ENCODE measurements at regions not wholly inside any gene's neighbourhood (a gene's known extent, or its start where the extent isn't known, plus 50 kb on each side); places are given as distances from the start of the nearest gene placed in this dataset.

DNA sequence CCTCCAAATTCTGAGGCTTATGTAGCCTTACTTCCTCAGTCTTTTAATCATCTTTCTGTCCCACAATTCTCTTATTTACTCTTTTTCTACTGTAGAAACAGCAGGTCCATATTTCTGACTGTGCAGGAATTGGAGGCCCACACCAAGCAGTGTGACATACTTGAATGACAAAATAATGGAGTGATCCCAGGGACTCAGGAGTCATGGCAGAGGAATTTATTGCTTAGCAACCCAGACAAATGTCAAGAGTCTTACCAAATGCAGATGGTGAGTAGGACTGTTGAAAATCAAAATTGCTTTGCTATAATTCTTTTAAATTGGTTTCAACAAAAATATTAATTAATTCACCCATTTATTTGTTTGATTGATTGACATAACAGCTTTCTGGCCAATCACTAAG lies 59.9 kb downstream of the HTR1B start:
- peak; percentile 57 for DNase-seq (ENCODE audit: low spot score)

DNA sequence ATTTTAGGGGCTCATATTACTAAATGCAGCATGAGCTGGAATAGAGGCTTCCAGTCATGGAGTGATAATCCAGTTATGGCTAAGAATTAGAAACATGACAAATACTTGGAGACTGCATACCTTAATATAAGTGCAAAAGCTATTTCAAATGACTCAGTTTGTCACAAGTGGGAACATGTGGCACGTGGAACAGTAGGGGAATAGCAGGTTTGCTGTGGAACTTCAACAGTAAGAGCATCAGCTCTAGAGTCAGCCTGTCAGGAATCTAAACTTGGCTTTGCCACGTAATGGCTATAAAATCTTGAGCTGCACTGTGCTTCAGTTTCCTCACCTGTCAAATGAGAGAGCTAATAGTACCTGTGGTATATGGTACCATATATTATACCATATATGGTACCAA lies 62.1 kb downstream of the HTR1B start:
- no peak for DNase-seq (ENCODE audit: low spot score)

DNA sequence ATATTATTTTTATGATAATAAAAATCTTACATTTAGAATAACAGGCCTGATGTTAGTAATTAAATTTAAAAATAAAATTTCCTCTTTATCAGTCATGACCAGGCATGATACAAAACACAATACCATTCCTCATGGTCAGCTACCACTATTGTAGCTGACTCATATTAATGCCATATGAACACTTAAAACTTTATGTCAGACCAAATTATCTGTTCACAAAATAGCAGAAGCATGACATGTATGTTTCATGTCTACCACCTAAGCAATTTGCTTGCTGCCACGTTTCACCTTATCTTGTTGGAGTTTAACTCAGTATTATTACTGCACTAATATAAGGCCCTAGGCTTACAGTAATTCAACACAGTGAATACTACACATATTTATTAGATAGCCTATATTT lies 65.7 kb downstream of the HTR1B start:
- DNase-seq (ENCODE audit: low spot score), result no peak

DNA sequence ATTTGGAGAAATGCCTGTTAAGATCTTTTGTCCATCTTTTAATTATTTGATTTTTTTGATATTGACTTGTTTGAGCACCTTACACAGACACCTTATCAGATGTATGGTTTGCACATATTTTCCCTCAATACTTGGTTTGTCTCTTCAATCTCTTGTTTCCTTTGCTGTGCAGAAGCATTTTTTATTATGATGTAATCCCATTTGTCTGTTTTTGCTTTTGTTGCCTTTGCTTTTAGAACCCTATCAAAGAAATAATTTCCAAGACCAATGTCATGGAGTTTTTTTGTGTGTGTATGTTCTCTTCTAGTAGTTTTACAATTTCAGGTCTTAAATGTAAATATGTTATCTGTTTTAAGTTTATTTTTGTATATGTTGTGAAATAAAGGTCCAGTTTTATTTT lies 73.9 kb downstream of the HTR1B start:
- DNase-seq (ENCODE audit: low spot score), result no peak

DNA sequence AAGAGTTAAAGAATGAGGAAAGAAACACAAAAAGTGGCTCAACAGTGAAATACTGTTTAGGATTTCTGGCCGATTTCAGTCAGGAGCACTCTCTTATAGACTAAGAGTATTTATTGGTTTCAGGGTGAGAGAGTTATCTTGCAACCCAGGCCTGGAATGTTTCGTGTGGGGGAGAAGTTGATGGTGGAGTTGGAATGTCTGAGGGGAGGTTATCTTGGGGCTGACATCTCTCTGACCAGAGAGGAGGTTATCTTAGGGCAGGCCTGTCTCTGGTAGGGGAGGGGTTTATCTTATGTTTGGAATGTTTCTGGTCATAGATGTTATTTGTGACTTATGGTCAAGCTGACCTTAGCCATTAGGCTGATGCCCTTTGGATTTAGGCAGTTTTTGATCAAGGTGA lies 80.3 kb downstream of the HTR1B start:
- DNase-seq (ENCODE audit: low spot score), result no peak

DNA sequence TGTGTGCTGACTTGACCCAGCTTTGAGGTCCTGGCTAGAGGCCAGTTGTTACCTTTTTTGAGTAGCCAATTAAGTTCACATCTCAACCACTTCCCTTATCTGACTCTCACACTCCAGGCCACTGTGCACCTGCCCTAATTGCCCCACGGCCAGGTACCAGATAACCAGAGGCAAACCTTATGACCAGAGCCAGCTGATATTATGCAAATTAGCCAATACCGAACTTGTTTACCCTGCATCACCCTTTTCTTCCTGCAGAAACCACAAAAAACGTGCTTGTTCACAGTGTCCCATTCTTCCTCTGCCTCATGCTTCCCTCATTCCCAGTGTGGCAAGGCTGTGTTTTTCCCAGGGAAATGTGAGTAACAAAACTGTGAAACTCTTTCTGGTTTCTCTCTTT lies 89.3 kb downstream of the HTR1B start:
- no peak for DNase-seq (ENCODE audit: low spot score)

DNA sequence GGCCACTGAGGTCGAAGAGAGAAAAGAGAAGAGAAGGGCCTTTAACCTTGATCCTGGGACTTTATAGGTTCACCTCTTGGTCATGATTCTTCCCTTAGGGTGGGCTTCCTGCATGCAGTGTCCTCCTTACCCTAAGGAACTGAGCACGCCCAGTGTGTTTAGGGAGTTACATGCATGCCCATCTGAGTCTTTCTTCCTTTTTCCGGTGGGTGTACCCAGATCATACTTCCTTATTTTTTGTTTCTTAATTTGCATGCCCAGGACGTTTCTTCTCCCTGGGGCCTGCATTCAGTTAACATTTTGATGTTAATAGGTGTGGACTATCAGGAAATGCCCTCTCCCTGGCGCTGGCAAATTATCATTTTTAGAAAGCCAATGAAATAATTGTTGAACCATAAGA lies 91.5 kb downstream of the HTR1B start:
- no peak for DNase-seq (ENCODE audit: low spot score)

DNA sequence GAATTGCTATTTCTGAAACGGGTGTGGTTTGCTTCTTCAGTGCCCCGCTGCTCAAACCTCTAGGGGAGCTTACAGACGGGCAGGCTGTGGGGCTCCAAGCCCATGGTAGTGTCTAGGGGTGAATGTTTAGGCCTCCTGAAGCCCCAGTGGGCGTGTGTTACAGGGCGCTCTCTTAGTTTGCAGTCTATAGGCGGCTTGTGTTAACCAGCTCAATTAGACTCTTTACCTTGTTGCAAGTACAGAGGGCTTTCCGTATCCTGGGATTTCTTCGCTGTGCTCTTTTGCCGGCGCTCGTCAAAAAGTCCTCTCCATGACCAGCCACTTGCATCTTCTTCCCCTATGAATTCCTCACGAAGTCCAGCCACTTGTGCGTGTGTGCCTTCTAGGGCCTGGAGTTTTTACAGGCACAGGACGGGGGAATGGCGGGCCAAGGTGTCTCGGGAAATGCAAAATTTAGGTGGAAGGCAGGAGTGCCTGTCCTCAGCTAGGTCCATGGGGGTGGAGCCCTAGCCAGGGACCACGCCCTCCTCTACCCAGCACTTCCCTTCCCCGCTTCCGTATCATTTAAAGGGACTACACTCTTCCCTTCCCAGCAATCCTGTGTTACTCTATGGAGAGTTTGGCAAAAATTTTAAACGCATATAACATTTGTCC lies 94.5 kb downstream of the HTR1B start:
- no peak for DNase-seq (ENCODE audit: low spot score)

DNA sequence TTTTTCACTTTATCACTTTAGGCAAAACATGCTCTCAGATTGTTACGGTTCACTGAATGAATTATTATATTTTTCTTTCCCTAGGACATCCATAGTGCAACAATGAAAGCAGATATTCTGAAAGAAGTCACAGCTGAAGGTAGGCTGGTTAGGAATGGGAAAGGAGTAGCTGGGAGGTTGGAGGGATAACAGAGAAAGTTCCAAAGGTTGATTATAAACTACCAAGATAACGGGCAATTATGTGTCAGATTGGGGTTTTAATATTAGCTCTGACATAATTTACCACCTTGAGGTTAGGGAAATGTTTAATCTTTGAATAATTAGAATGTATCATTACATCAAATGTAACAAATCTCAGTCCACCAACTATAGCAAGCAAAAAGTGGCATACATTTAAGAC lies 96.5 kb downstream of the HTR1B start:
- DNase-seq (ENCODE audit: low spot score), result no peak

DNA sequence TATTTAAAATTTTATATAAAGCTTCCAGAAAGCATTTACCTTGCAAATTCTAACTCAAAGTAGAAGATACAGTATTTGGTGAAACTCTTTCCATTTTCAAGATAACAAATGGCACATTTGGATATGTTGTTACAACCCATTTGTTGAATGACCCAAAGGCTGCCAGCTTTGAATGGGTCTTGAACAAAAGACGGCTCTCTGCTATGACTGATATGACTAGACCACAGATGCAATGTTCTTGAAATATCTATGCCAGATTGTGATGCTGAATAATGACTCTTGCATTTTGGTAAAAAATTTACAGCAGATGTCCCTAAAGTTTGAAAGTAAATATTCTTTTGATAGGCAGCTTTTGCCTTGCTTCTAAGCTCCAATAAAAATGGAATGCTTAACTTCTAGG lies 99.6 kb downstream of the HTR1B start:
- no peak for DNase-seq (ENCODE audit: low spot score)

DNA sequence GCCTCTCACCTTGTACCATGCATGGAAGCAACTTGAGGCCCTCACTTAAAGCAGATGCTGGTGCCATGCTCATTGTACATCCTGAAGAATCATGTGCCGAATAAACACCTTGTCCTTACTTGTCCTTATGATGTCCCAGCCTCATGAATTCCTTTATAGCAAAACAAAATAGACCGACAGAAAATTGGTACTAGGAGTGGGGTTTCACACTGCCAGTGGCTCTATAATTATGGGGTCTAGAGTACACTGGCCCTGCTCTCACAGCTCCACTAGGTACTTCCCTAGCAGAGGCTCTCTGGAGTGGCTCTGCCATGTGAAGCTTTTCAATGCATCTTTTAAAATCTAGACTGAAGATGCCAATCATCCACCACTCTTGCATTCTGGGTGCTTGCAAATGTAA lies 101.2 kb downstream of the HTR1B start:
- no peak for DNase-seq (ENCODE audit: low spot score)

DNA sequence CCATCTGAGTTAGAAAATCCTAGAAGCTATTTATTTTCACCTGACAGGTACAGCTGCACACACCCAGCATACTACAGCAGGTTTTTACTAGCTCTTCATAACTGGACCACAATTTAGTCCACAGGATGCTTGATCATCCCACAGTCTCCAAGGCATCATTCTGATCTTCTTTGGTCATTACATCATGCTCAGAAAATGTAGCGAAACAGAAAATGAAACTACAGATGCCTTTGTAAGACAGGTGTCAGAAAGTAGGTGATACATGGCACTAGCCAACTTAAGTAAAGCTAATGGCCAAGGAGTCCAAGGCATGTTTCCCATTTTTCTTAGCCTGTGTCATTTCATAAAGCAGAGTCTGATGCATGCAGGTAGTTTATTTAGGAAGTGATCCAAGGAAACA lies 102.3 kb downstream of the HTR1B start:
- DNase-seq (ENCODE audit: low spot score), result no peak

DNA sequence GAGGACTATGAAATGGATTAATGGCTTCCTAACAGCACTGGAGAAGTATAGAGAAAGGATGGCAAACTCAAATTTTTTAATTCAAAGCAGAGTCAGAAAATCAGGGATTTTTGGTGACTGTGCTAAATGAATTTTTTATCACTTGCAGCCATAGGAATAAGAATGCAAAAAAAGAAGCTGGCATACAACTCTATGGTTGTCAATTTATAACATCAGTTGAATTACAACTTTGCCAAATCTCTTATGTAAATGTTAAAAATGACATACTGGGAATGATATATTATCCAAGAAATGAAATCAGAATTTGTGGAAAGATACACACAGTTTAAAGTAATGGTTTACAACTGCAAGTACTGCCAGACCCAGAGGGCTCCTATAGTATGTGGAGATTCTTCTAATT lies 106.5 kb downstream of the HTR1B start:
- DNase-seq (ENCODE audit: low spot score), result no peak

DNA sequence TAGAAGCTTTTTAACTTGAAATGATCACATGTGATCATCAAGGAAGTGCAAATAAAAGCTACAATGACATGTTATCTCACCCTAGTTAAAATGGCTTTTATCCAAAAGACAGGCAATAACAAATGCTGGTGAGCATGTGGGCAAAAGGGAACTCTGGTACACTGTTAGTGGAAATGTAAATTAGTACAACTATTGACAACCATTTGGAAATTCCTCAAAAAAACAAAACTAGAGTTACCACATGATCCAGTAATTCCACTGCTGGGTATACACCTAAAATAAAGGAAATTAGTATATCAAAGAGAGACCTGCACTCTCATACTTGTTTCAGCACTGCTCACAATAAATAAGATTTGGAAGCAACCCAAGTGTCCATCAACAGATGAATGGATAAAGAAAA lies 108.7 kb downstream of the HTR1B start:
- no peak for DNase-seq (ENCODE audit: low spot score)

DNA sequence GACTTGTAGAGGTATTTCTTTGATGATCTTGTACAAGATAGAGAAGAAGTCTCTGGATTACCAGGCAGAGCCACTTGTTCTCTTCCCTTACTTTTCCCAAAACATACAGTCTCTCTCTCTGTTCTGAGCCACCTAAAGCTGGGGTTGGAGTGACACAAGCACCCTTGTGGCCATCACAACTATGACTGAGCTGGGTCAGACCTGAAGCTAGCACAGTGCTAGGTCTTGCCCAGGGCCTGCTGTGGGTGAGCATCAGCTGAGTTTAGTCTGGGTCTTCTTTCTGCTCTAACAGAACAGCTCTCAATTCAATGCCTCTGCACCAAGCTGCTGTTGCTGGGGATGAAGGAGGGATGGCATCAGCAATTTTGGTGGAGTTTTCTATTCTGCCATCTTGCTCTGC lies 110.2 kb downstream of the HTR1B start:
- DNase-seq (ENCODE audit: low spot score), result no peak

DNA sequence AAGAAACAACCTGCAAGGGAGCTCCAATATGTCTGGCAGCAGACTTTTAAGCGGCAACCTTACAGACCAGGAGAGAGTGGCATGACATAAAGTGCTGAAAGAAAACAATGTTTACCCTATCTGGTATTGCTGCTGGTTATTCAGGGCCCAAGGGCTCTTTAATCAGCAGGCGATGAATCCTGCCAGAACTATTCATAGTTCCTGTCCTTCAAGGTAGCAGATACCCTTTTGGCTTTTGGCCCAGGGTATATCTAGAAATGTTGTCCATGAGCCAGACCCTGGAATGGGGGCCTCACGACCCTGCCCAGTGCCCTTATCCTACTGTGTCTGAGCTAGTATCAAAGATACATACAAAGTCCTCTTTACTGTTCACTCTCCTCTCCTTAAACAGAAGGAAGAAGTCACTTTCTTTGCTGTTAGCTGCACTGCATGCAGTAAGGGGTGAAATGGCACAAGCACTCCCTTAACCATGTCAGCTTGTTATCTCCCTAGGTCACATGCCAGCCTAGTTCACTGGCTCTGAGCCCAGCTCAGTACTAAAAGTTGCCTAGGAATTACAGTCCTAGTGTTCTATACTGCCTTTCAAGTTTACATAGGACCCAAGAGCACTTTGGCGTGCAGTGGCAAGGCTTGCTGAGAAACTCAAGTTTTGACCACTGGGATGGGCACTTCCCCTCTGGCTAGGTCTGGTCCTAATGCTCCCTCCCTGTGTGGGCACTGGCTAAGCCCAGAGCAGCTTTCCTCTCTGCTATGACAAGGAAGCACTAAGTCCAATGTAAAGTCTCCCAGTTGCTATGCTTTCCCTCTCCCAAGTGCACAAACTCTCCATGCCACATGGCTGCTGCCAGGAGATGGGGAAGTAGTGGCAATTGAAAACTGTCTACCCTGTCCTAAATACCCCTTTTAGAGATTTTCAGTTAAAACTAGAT lies 122.0 kb downstream of the HTR1B start:
- no peak for DNase-seq (ENCODE audit: low spot score)

DNA sequence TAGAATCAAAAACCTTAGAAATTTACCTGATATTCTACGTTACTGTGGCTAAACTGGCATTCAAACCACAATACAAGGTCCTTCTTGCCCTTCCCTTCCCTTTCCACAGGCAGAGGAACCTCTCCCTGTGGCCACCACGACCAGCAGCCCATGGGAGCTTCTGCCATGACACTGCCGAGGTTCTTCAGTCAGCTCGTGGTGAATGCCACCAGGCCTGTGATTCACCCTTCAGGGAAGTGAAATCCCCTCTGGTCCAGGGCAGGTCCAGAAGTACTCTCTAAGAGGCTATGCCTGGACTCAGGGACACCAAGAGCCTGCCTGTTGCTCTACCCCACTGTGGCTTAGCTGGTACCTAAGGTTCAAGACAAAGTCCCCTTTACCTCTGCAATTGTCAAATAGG lies 123.0 kb downstream of the HTR1B start:
- DNase-seq (ENCODE audit: low spot score), result no peak

DNA sequence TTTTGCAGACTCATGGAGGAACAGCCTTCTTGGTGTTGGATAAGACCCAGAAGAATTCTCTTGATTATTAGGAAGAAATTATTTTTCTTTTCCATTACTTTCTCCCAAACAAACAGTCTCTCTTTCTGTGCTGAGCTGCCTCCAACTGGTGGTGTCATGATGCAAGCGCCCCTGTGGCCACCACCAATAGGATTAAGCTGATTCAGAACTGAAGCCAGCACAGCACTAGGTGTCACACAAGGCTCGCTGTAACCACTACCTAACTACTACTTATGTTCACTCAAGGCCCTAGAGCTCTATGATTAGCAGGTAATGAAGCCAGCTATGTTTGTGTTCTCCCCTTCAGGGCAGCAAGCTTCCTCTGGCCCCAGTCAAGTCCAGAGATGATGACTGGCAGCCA lies 123.4 kb downstream of the HTR1B start:
- DNase-seq (ENCODE audit: low spot score), result no peak

DNA sequence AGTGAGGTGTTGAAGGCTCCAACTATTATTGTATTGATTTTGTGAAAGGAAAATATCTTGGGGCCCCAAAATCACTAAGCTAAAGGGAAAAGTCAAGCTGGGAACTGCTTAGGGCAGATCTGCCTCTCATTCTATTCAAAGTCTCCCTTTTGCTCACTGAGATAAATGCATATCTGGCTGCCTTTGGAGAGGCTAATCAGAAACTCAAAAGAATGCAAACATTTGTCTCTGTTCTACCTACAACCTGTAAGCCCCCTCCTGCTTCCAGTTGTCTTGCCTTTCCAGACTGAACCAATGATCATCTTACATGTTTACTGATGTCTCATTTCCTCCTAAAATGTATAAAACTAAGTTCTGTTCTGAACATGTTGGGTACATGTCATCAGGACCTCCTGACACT lies 125.9 kb downstream of the HTR1B start:
- no peak for DNase-seq (ENCODE audit: low spot score)

DNA sequence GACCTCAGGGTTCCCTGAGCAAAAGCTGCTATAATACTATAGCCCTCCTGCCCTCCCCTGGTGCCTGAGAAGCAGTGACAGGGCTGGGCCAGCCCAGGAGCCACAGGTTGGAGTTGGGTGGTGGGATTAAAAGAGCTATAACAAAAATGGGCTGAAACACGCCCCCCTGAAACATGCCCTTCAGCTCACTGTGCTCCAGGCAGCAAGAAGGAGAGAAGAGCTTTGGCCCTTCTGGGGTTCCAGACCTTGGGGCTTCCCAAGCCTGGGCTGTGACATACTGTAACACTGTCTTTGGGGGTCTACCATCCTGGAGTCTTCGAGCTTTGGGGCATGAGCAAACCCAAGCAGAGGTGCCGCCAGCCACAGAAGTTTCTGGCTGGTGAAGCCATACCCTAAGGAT lies 129.2 kb downstream of the HTR1B start:
- DNase-seq (ENCODE audit: low spot score), result no peak

DNA sequence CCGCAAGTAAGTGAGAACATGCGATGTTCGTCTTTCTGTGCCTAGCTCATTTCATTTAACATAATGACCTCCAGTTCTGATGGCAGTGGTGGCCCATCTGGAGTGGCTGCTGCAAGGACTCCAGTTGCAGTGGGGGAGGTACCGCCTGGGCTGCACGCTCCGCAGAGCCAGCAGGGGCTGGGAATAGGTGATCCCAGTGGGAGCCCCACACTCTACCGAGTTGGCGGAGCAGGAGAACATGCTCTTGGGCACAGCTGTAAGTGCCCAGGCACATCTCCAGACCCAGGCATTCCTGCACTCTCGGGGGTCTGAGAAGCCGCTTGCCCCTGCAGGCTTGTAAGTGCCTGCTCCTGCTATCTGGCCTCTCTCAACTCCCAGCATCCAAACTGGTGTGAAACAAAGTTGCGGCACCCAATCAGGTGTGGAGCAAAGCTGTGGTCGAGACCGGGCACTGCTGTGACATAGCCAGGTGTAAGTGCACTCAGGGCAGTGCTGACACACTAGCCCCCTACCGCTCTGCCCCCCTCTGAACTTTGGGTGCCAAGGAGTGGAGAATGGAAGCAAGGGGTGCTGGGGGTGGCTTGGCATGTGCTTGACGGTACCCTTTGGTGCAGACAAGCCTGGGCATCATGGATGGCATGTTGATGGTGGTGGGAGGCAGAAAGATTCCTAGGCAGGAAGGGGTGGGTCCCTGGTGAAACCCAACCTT lies 130.2 kb downstream of the HTR1B start:
- no peak for DNase-seq (ENCODE audit: low spot score)

DNA sequence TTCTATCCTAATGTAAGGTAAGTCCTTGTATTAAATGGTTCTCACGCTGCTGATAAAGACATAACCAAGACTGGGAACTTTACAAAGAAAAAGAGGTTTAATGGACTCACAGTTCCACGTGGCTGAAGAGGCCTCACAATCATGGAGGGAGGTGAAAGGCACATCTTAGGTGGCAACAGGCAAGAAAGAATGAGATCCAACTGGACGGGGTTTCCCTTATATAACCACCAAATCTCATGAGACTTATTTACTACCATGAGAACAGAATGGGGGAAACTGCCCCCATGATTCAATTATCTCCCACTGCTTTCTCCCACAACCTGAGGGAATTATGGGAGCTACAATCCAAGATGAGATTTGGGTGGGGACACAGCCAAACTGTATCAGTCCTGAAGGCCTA lies 136.6 kb downstream of the HTR1B start:
- no peak for DNase-seq (ENCODE audit: low spot score)

DNA sequence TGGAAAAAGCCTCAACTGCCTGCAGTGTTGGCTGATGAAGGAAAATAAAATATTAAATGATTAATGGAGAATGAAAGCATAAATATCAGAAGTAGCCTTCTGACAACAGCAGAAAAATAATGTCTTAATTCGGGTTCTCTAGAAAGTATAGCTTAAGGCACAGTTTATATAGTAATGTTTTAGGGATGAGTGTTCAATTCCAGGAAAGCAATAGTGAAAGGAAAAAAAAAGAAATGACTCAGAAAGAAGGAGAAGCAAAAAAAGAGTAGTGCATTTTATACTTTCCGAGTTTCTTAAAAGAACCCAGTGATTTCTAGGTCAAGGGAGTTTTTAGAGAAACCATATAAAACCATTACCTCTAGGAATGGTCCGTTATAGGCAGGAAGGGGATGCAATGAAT lies 137.3 kb downstream of the HTR1B start:
- DNase-seq (ENCODE audit: low spot score), result peak; percentile 29
